NCI-H187 treated with DMSO at 0.1 percent for 48 hours (cell line): ENCODE measurements at regions not wholly inside any gene's neighbourhood (a gene's known extent, or its start where the extent isn't known, plus 50 kb on each side); places are given as distances from the start of the nearest gene placed in this dataset.
A peak's percentile ranks its signal among the peaks of the same experiment; 100 is the strongest.

Experiments used
- DNase-seq: peaks from one replicate; lab custom pipeline; 2025; lab: John Stamatoyannopoulos, UW

DNA sequence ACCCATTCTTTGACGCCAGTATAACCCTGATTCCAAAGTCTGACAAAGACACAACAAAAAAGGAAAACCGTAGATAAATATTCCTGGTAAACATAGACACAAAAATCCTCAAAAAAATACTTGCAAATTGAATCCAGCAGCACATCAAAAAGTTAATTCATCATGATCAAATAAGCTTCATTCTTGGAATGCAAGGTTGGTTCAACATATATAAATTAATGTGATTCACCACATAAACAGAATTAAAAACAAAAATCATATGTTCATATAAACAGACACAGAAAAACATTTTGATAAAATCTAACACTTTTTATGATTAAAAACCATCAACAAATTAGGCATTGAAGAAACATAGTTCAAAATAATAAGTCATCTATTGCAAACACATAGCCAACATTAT, 324.2 kb upstream of the TRPC7 start:
- no peak for DNase-seq

GRCh38 chr5:136686192-136686872, 321.0 kb upstream of the TRPC7 start:
- DNase-seq: no peak

GRCh38 chr5:136682986-136683385, 317.6 kb upstream of the TRPC7 start:
- DNase-seq: no peak

GRCh38 chr5:136679233-136679632, 313.9 kb upstream of the TRPC7 start:
- no peak for DNase-seq

DNA sequence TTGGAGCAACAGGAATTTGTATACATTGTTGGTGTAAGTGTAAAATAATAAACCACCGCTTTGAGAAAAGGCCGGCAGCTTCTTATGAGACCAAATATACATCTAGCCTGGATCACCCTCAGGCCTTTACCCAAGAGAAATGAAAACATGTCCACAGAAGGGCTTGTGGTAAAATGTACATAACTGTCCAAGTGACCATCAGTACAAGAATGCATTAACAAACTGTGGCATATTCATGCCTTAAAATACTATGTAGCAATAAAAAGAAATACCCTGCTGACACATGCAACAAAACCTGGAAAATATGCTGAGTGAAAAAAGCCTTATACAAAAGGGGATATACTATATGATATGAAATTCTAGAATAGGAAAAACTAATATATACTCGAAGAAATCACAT, 311.9 kb upstream of the TRPC7 start:
- no peak for DNase-seq

GRCh38 chr5:136676685-136677084, 311.3 kb upstream of the TRPC7 start:
- no peak for DNase-seq

DNA sequence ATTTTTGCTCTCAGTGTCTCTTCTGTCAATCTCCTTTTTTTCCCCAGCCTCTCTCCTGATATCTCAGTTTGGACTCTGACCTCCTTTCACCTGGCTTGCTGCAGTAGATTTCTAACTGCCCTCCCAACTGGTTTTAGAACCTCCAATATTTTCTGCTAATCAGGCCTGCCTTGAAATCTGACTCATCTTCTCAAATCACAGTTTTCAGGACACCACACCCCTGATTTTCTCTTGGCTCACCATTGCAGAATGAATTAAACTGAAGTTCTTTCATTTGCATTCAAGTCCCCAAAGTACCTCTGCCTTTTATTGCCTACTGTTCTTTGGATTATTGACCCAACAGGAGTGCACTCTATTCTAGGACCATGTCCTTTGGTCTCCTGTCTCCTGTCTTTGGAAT, 310.4 kb upstream of the TRPC7 start:
- no peak for DNase-seq

DNA sequence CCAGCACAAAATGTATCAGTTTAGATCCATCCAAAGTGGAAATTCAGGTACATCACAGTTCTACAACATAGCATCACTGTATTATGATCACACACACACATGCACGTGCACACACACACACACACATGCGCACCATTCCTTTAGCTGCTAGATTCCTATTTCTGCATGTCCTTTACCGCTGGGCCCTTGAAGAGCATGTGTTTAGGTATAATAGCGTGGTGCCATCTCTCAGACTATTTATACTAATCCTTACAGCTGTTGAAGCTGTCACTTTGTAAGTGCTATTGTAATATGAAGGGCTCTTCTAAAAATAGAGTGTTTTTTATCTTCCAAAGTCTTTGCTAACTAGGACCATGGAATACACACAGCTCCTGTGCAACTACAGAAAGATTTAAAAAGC, 308.8 kb upstream of the TRPC7 start:
- peak; percentile 30 for DNase-seq

DNA sequence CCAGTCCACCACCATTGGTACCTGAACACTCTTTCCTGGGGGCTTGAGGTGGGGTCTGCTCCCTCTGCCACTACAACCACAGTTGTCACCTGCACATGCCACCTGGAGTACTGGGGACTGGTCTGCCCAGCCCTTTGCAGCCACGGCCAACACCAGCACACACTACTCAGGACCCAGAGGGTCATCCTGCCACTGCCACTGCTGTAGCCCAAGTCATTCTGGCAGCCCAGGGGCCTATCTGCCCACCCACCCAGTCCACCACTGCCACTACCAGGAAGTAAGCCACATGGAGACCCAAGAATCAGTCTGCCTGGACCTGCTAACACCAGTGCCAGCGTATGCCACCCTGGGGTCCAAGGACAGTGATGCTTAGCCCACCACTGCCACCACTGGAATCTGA, 302.4 kb upstream of the TRPC7 start:
- no peak for DNase-seq

- no peak for DNase-seq
These were observed 301.8 kb upstream of the TRPC7 start for GRCh38 chr5:136666970-136667620.

DNA sequence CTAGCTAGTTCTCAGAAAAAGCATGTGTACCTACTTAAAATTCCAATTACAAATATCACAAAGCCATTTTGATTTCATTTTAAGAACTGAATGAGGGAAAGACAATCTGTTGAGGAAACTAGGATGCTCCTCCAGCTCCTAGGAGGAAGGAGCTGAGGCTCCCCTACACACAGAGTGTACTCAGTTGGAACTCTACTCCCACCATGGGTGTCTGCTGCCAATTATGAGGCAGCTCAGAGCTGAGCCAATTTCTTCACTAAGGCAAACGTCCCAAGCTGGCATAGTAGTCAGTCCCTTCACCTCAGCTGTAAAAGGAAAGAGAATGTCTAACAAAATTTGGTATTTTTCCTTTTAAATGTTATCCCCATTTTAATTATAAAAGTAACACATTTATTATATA, 300.0 kb upstream of the TRPC7 start:
- no peak for DNase-seq

DNA sequence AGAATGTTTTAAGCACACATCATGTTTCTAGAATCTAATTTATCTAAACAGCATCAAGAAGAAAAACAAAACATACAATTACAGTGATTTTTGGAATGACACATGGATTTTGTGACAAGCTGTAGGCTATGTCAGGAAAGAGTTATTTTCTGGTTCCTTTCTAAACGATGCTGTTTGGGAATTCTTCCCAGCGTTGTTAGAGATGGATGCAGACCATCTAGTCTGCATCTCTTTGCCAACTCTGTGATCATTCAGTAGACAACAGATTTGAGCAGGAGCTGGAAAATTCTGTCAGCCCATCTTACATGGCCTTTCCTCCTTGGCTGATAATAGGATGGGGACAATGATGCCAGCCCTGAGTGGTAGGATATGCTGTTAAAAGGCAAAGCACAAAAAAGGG, 295.7 kb upstream of the TRPC7 start:
- no peak for DNase-seq

- no peak for DNase-seq
These were observed 291.5 kb upstream of the TRPC7 start for GRCh38 chr5:136656811-136657210.

GRCh38 chr5:136655468-136655867, 290.1 kb upstream of the TRPC7 start:
- DNase-seq: no peak

DNA sequence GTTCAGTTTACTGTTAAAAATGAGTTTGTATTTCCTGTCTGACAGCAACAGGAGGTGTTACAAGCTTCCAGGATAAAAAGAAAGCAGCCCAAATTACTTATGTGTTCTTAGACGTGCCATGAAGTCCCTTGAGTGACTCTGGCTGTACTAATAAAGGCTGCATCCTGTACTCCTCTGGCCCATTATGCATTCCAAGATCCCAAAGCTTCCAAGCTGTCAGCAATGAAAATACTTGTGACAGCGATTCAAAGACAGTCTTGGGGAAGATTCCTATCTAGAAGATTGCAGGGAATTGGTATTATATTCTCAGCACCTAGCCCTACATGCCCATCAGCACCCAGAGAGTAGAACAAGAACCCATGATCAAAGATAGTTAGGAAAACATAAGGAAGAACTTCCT, 281.6 kb upstream of the TRPC7 start:
- no peak for DNase-seq

DNA sequence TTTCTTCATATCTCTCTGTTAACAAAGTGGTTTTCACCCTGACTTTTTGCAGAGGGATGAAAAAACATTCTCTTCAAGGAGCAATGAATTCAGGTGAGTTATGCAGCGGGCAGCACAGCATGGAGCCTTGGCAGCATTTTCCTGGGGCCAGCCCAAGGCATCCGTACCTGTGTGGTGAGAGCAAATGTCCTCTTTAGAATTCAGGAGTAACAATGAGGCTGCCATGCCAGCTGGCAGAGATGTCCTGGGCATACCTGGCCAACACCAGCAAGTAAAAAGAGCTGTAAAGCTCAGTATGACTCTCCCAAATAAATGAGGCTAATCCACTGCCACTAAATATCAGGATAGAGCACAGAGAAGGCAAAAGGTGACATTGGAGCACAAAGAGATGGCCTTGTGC, 277.6 kb upstream of the TRPC7 start:
- no peak for DNase-seq

DNA sequence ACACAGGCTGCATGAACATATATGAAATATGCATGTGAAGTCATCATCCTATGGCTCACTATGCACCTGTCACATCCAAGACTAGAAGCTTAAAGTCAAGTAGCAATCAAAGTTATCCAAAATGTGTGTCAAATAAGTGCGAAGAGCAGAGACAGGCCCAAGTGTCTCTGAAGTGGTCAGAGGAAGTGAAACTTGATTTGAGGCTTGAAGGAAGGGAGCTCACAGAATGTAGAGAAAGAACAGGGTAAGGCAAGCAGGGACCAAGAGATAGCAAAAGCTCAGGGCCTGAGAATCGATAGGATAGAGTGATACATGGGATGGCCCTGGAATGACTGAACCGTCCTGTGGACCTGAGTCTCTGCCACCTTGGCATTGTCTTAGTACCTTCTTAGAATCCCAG, 274.3 kb upstream of the TRPC7 start:
- DNase-seq: no peak

DNA sequence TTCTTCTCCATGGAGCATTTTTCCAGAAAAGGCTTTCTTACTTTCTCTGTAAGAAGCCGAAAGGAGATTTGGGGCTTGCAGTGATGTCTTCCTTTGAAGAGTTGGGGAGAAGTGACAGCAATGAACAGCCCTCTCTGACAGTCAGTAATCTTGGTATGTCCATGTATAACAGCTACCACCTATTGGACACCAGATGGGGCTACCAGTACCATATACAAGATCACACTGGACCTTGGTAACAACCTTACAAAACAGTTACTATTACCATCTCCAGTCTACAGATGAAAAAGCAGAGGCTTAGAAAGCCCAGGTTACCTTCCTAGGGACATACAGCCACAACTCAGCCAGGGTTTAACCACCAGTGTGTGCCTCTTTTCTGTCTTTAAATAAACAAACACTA, 272.7 kb upstream of the TRPC7 start:
- DNase-seq: no peak

GRCh38 chr5:136636001-136636400, 270.7 kb upstream of the TRPC7 start:
- DNase-seq: no peak

- no peak for DNase-seq
These were observed 265.8 kb upstream of the TRPC7 start for GRCh38 chr5:136631186-136631585.

GRCh38 chr5:136629125-136629792, 263.9 kb upstream of the TRPC7 start:
- no peak for DNase-seq

- DNase-seq: no peak
These were observed 261.2 kb upstream of the TRPC7 start for GRCh38 chr5:136626531-136626930.

DNA sequence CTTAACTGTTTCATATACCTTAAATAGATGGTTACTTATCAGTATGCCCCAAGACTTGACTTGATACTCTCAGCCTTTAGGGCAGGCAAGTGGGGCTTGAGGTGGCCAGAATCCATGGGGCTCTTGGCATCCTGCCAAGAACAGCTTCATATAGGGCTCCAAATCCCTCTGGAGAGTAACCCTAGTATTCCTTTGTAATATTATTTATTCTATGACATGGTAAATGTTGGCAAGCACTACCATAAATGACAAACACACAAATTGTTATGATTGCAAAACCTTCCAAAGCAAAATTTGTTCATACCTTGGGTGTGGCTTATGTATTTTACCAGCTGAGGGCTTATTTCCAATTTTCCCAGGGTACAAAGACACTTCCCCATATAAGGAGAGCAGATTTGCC, 257.4 kb upstream of the TRPC7 start:
- DNase-seq: no peak

GRCh38 chr5:136621743-136622142, 256.4 kb upstream of the TRPC7 start:
- DNase-seq: no peak
